Astrocyte of the cerebellum (primary cell): ENCODE measurements at regions not wholly inside any gene's neighbourhood (a gene's known extent, or its start where the extent isn't known, plus 50 kb on each side); places are given as distances from the start of the nearest gene placed in this dataset.

Source experiments
- DNase-seq: peaks from one replicate; pipeline ENCODE4 v3.0.0-alpha.2; 2011; ENCODE audit warnings: low read depth
- H3K4me3 ChIP-seq: 2 replicates; pipeline ENCODE4 v1.5.1; 2011; ENCODE audit warnings: mild to moderate bottlenecking, low read depth, low read length, moderate library complexity
- CTCF ChIP-seq: IDR thresholded peaks from 2 replicates; pipeline ENCODE4 v1.5.1; 2012; ENCODE audit warnings: low read length, low read depth, moderate library complexity, mild to moderate bottlenecking; ENCODE audit errors: missing control alignments
- in situ Hi-C: cut with HindIII; loops from 2 replicates; pipeline ENCODE4 v1.10.0; 2017; ENCODE audit warnings: low sequenced_read_pairs

GRCh38 chr2:22497789-22498188 lies 887.2 kb upstream of the KLHL29 start:
- no peak for TF ChIP-seq CTCF
- in situ Hi-C loops = no loop called here
- H3K4me3 ChIP-seq = no peak overlapping the region
- DNase-seq = no peak

- TF ChIP-seq CTCF = no peak
- no peak for DNase-seq
- no peak overlapping the region for H3K4me3 ChIP-seq
- in situ Hi-C loops = no loop called here
Measured at GRCh38 chr2:22499082-22499839, 885.7 kb upstream of the KLHL29 start.

- in situ Hi-C loops = no loop called here
Measured at GRCh38 chr2:22500555-22500935, 884.4 kb upstream of the KLHL29 start.

GRCh38 chr2:22501851-22502250 lies 883.1 kb upstream of the KLHL29 start:
- TF ChIP-seq CTCF = no peak
- DNase-seq = no peak
- H3K4me3 ChIP-seq = no peak overlapping the region
- in situ Hi-C loops = no loop called here

More at GRCh38 chr2:22500555-22500935, 884.4 kb upstream of the KLHL29 start:
- no peak overlapping the region for H3K4me3 ChIP-seq
- DNase-seq = no peak
- TF ChIP-seq CTCF = no peak

- no peak for DNase-seq
- TF ChIP-seq CTCF = no peak
- H3K4me3 ChIP-seq = no peak overlapping the region
- in situ Hi-C loops = no loop called here
Measured at GRCh38 chr2:22513563-22513962, 871.4 kb upstream of the KLHL29 start.

GRCh38 chr2:22517141-22517540 lies 867.8 kb upstream of the KLHL29 start:
- in situ Hi-C loops = no loop called here
- no peak overlapping the region for H3K4me3 ChIP-seq
- no peak for TF ChIP-seq CTCF
- no peak for DNase-seq

GRCh38 chr2:22518641-22519040 lies 866.3 kb upstream of the KLHL29 start:
- DNase-seq = no peak
- TF ChIP-seq CTCF = no peak
- in situ Hi-C loops = no loop called here

More at GRCh38 chr2:22518641-22519040, 866.3 kb upstream of the KLHL29 start:
- no peak overlapping the region for H3K4me3 ChIP-seq
